ENCODE measurements at regions not wholly inside any gene's neighbourhood (a gene's known extent, or its start where the extent isn't known, plus 50 kb on each side); places are given as distances from the start of the nearest gene placed in this dataset.
A peak's percentile ranks its signal among the peaks of the same experiment; 100 is the strongest.

GRCh38 chr6:79384845-79385244 lies 150.4 kb upstream of the HMGN3 start:
- H3K4me3 Mint-ChIP-seq (ENCODE audit: unreplicated experiment): no peak overlapping the region

GRCh38 chr6:79378957-79379356 lies 144.5 kb upstream of the HMGN3 start:
- Mint-ChIP-seq H3K27me3 (ENCODE audit: unreplicated experiment) (peaks cover 5% of the 10 kb centered on the region), H3K27ac (ENCODE audit: unreplicated experiment) (no peak overlapping the region), H3K36me3 (ENCODE audit: low read depth, unreplicated experiment) (no peaks in the 10 kb centered on the region), H3K9me3 (ENCODE audit: unreplicated experiment) (no peaks in the 10 kb centered on the region), H3K4me1 (ENCODE audit: unreplicated experiment) (peaks cover 4% of the 10 kb centered on the region), H3K4me3 (ENCODE audit: unreplicated experiment) (no peak overlapping the region)
- DNase-seq (ENCODE audit: low spot score): no peak
- no peak for TF ChIP-seq CTCF (IDR thresholded peaks at IDR 0.05; ENCODE audit: unreplicated experiment)

More at GRCh38 chr6:79384845-79385244, 150.4 kb upstream of the HMGN3 start:
- TF ChIP-seq CTCF (IDR thresholded peaks at IDR 0.05; ENCODE audit: unreplicated experiment): no peak
- H3K4me1 Mint-ChIP-seq (ENCODE audit: unreplicated experiment): no peaks in the 10 kb centered on the region
- no peaks in the 10 kb centered on the region for H3K36me3 Mint-ChIP-seq (ENCODE audit: low read depth, unreplicated experiment)
- peaks cover 6% of the 10 kb centered on the region for H3K27me3 Mint-ChIP-seq (ENCODE audit: unreplicated experiment)
- no peaks in the 10 kb centered on the region for H3K9me3 Mint-ChIP-seq (ENCODE audit: unreplicated experiment)
- DNase-seq (ENCODE audit: low spot score): no peak
- no peak overlapping the region for H3K27ac Mint-ChIP-seq (ENCODE audit: unreplicated experiment)

GRCh38 chr6:79377888-79378348 lies 143.4 kb upstream of the HMGN3 start:
- no peak for DNase-seq (ENCODE audit: low spot score)
- Mint-ChIP-seq H3K9me3 (ENCODE audit: unreplicated experiment) (no peaks in the 10 kb centered on the region), H3K27ac (ENCODE audit: unreplicated experiment) (peak overlapping the region; percentile 75)

GRCh38 chr6:79377047-79377446 lies 142.6 kb upstream of the HMGN3 start:
- Mint-ChIP-seq H3K27ac (ENCODE audit: unreplicated experiment) (no peak overlapping the region), H3K4me1 (ENCODE audit: unreplicated experiment) (peaks cover 4% of the 10 kb centered on the region), H3K27me3 (ENCODE audit: unreplicated experiment) (peaks cover 2% of the 10 kb centered on the region), H3K9me3 (ENCODE audit: unreplicated experiment) (no peaks in the 10 kb centered on the region), H3K36me3 (ENCODE audit: low read depth, unreplicated experiment) (no peaks in the 10 kb centered on the region), H3K4me3 (ENCODE audit: unreplicated experiment) (no peak overlapping the region)
- DNase-seq (ENCODE audit: low spot score): no peak
- no peak for TF ChIP-seq CTCF (IDR thresholded peaks at IDR 0.05; ENCODE audit: unreplicated experiment)

More at GRCh38 chr6:79377888-79378348, 143.4 kb upstream of the HMGN3 start:
- no peaks in the 10 kb centered on the region for H3K36me3 Mint-ChIP-seq (ENCODE audit: low read depth, unreplicated experiment)
- no peak for TF ChIP-seq CTCF (IDR thresholded peaks at IDR 0.05; ENCODE audit: unreplicated experiment)
- H3K4me1 Mint-ChIP-seq (ENCODE audit: unreplicated experiment): peaks cover 4% of the 10 kb centered on the region
- H3K4me3 Mint-ChIP-seq (ENCODE audit: unreplicated experiment): no peak overlapping the region
- H3K27me3 Mint-ChIP-seq (ENCODE audit: unreplicated experiment): peaks cover 5% of the 10 kb centered on the region

- no peak for DNase-seq (ENCODE audit: low spot score)
- H3K27ac Mint-ChIP-seq (ENCODE audit: unreplicated experiment): no peak overlapping the region
- no peaks in the 10 kb centered on the region for H3K36me3 Mint-ChIP-seq (ENCODE audit: low read depth, unreplicated experiment)
- H3K9me3 Mint-ChIP-seq (ENCODE audit: unreplicated experiment): no peaks in the 10 kb centered on the region
- H3K27me3 Mint-ChIP-seq (ENCODE audit: unreplicated experiment): peaks cover 2% of the 10 kb centered on the region
- TF ChIP-seq CTCF (IDR thresholded peaks at IDR 0.05; ENCODE audit: unreplicated experiment): no peak
- no peak overlapping the region for H3K4me3 Mint-ChIP-seq (ENCODE audit: unreplicated experiment)
- H3K4me1 Mint-ChIP-seq (ENCODE audit: unreplicated experiment): peaks cover 4% of the 10 kb centered on the region
Measured at GRCh38 chr6:79375635-79376337, 141.3 kb upstream of the HMGN3 start.

Data from endothelial cell (in vitro differentiated cells).